ENCODE measurements at regions not wholly inside any gene's neighbourhood (a gene's known extent, or its start where the extent isn't known, plus 50 kb on each side); places are given as distances from the start of the nearest gene placed in this dataset.

DNA sequence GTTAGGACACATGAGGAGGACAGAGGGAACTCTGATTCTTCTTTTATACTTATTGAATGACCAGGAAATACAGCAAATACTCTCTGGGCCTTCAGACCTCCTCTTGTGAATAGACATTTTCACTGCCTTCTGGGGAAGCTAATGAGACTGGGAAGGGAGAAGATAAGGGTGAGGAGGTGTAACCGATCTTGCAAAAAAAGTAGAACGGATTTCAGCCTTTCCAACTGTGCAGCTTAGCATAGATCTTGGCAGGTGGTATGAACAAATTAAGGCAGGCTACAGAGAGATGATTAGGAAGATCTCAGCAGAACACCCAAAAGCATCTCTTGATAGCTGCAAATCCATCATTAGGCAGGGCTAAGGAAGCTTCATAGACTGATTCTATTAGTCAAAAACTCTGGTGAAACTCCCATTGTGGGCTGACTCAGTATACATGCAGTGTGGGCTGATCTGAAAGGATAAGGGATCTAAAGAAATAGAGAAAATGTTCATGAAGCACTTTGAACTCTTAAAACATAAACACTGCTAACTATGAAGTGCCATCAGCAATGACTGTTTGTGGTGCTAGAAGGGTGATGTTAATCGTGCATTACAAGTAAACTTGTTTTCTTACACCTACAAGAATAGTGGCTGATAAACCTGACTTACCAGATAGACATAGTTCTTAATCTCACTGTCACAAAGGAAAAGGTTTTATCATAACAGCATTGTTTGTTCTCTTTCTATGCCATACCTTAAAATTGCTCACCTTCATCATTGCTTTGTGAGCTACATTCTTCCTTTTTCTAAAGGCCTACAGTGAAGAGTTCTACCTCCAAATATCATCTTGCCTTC is 85.5 kb upstream of the PALMD start:
- Mint-ChIP-seq H3K27me3 (no peaks in the 10 kb centered on the region), H3K36me3 (ENCODE audit: low read depth) (no peaks in the 10 kb centered on the region), H3K9me3 (peaks cover 3% of the 10 kb centered on the region), H3K27ac (no peak overlapping the region), H3K4me3 (no peak overlapping the region), H3K4me1 (ENCODE audit: low read depth) (no peaks in the 10 kb centered on the region)
- Histone ChIP-seq H3K4me1 (ENCODE audit: insufficient read depth, low read length) (no peaks in the 10 kb centered on the region), H3K27ac (ENCODE audit: low read depth in 1 of 2, low read length in 2 of 2) (no peak overlapping the region), H3K36me3 (ENCODE audit: insufficient read depth, low read length) (no peaks in the 10 kb centered on the region), H3K9me3 (ENCODE audit: control insufficient read depth in 1 of 2, insufficient read depth in 1 of 2, low read length in 2 of 2) (peaks cover 0 to 7% of the 10 kb centered on the region in 2 experiments), H3K27me3 (ENCODE audit: control insufficient read depth in 1 of 2, insufficient read depth in 2 of 2, low read length in 2 of 2) (no peaks in the 10 kb centered on the region), H3K4me3 (ENCODE audit: low read length) (no peak overlapping the region)
- ATAC-seq (ENCODE audit: poor library complexity): no peak
- POLR2A ChIA-PET: no interaction called here
- intact Hi-C loops (cut with DNase I, micrococcal nuclease): no loop called here
- DNase-seq: no peak
- CTCF ChIA-PET: no interaction called here
- TF ChIP-seq, protein P1, sequence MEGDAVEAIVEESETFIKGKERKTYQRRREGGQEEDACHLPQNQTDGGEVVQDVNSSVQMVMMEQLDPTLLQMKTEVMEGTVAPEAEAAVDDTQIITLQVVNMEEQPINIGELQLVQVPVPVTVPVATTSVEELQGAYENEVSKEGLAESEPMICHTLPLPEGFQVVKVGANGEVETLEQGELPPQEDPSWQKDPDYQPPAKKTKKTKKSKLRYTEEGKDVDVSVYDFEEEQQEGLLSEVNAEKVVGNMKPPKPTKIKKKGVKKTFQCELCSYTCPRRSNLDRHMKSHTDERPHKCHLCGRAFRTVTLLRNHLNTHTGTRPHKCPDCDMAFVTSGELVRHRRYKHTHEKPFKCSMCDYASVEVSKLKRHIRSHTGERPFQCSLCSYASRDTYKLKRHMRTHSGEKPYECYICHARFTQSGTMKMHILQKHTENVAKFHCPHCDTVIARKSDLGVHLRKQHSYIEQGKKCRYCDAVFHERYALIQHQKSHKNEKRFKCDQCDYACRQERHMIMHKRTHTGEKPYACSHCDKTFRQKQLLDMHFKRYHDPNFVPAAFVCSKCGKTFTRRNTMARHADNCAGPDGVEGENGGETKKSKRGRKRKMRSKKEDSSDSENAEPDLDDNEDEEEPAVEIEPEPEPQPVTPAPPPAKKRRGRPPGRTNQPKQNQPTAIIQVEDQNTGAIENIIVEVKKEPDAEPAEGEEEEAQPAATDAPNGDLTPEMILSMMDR (IDR thresholded peaks at IDR 0.05): no peak

DNA sequence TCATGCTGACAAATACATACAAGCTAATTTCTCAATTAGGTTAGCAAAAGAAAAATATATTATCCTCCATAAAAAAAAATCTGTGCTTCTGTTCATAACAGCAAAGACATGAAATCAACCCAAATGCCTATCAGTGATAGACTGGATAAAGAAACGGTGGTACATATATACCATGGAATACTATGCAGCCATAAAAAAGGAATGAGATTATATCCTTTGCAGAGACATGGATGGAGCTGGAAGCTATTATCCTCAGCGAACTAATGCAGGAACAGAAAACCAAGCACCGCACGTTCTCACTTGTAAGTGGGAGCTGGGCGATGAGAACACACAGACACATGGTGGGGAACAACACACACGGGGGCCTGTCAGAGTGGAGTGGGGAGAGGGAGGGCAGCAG is 84.0 kb upstream of the PALMD start:
- no peaks in the 10 kb centered on the region for H3K4me1 Mint-ChIP-seq (ENCODE audit: low read depth)
- intact Hi-C loops (cut with DNase I, micrococcal nuclease): no loop called here

DNA sequence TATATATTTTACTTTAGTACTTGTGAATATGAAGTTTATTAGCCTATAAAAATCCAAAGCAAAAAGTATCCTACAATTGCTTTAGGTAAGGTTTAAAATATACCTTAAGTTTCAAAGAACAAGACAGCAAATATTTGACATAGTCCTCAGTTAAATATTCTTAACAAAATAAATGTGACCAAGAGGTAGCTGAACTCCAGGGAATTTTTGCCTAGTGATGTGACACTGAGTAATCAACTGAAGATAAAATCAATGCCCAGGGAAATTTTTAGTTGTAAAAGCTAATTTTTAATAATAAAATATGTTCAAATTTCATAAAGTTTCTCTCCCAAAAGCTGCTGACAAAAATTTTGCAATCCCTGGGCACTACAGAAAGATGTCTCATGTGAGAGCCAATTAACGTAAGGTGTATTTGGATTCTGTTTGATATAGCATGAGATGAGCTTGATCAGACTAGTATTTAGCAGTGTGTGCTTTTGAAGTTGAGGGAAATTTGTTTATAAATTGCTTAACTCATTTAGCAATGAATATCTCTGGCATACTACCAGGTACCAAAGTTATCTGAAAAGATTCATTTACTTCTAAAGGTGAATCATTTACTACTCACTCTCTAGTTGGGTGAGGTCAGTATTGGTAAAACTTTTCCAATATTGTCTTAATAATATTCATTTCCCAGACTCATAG is 80.2 kb upstream of the PALMD start:
- no peaks in the 10 kb centered on the region for H3K36me3 Mint-ChIP-seq (ENCODE audit: low read depth)
- Histone ChIP-seq H3K9me3 (ENCODE audit: control insufficient read depth in 1 of 2, insufficient read depth in 1 of 2, low read length in 2 of 2) (peaks cover 0 to 7% of the 10 kb centered on the region in 2 experiments), H3K27ac (ENCODE audit: low read depth in 1 of 2, low read length in 2 of 2) (no peak overlapping the region), H3K36me3 (ENCODE audit: insufficient read depth, low read length) (no peaks in the 10 kb centered on the region), H3K4me3 (ENCODE audit: low read length) (no peak overlapping the region), H3K4me1 (ENCODE audit: insufficient read depth, low read length) (no peaks in the 10 kb centered on the region), H3K27me3 (ENCODE audit: control insufficient read depth in 1 of 2, insufficient read depth in 2 of 2, low read length in 2 of 2) (no peaks in the 10 kb centered on the region)
- no peaks in the 10 kb centered on the region for H3K27me3 Mint-ChIP-seq
- ChIA-PET CTCF (no interaction called here), POLR2A (no interaction called here)
- intact Hi-C loops (cut with DNase I, micrococcal nuclease): no loop called here
- no peak overlapping the region for H3K4me3 Mint-ChIP-seq
- DNase-seq: no peak
- H3K27ac Mint-ChIP-seq: no peak overlapping the region
- TF ChIP-seq, protein P1 (IDR thresholded peaks at IDR 0.05): no peak
- H3K4me1 Mint-ChIP-seq (ENCODE audit: low read depth): no peaks in the 10 kb centered on the region
- H3K9me3 Mint-ChIP-seq: peaks cover 3% of the 10 kb centered on the region
- ATAC-seq (ENCODE audit: poor library complexity): no peak

More for the DNA sequence above, 84.0 kb upstream of the PALMD start:
- ChIA-PET CTCF (no interaction called here), POLR2A (no interaction called here)
- no peak for DNase-seq
- Mint-ChIP-seq H3K4me3 (no peak overlapping the region), H3K9me3 (peaks cover 3% of the 10 kb centered on the region), H3K27me3 (no peaks in the 10 kb centered on the region), H3K36me3 (ENCODE audit: low read depth) (no peaks in the 10 kb centered on the region), H3K27ac (no peak overlapping the region)
- no peak for ATAC-seq (ENCODE audit: poor library complexity)
- Histone ChIP-seq H3K36me3 (ENCODE audit: insufficient read depth, low read length) (no peaks in the 10 kb centered on the region), H3K4me1 (ENCODE audit: insufficient read depth, low read length) (no peaks in the 10 kb centered on the region), H3K9me3 (ENCODE audit: control insufficient read depth in 1 of 2, insufficient read depth in 1 of 2, low read length in 2 of 2) (peaks cover 0 to 7% of the 10 kb centered on the region in 2 experiments), H3K27ac (ENCODE audit: low read depth in 1 of 2, low read length in 2 of 2) (no peak overlapping the region), H3K27me3 (ENCODE audit: control insufficient read depth in 1 of 2, insufficient read depth in 2 of 2, low read length in 2 of 2) (no peaks in the 10 kb centered on the region), H3K4me3 (ENCODE audit: low read length) (no peak overlapping the region)
- TF ChIP-seq, protein P1 (IDR thresholded peaks at IDR 0.05): no peak

Measured in CD4-positive, alpha-beta T cell (primary cell).